Testis (tissue), 2 donors: ENCODE measurements at regions not wholly inside any gene's neighbourhood (a gene's known extent, or its start where the extent isn't known, plus 50 kb on each side); places are given as distances from the start of the nearest gene placed in this dataset.

ENCODE experiments used
- CTCF ChIP-seq, 3 experiments: fragments of 450-650 bp in 2 of 3; fragments of 200-600 bp in 1 of 3; sonication (generic) in 1 of 3; IDR thresholded peaks; one replicate each; pipeline ENCODE4 v1.5.1; 2016 to 2019; ENCODE audit warnings: antibody characterized with exemption in 3 of 3, mild to moderate bottlenecking in 2 of 3, moderate library complexity in 1 of 3
- POLR2A ChIP-seq: fragments of 450-650 bp; IDR thresholded peaks from one replicate; pipeline ENCODE4 v1.6.1; 2017; ENCODE audit warnings: antibody characterized with exemption, mild to moderate bottlenecking, moderate library complexity

- TF ChIP-seq CTCF (IDR thresholded peaks at IDR 0.05) = peak in 1 of 3 experiments; percentile 32
- no peak for TF ChIP-seq POLR2A
Measured at GRCh38 chr6:44630125-44631028, 242.9 kb downstream of the CDC5L start.
